ENCODE measurements at regions not wholly inside any gene's neighbourhood (a gene's known extent, or its start where the extent isn't known, plus 50 kb on each side); places are given as distances from the start of the nearest gene placed in this dataset.

DNA sequence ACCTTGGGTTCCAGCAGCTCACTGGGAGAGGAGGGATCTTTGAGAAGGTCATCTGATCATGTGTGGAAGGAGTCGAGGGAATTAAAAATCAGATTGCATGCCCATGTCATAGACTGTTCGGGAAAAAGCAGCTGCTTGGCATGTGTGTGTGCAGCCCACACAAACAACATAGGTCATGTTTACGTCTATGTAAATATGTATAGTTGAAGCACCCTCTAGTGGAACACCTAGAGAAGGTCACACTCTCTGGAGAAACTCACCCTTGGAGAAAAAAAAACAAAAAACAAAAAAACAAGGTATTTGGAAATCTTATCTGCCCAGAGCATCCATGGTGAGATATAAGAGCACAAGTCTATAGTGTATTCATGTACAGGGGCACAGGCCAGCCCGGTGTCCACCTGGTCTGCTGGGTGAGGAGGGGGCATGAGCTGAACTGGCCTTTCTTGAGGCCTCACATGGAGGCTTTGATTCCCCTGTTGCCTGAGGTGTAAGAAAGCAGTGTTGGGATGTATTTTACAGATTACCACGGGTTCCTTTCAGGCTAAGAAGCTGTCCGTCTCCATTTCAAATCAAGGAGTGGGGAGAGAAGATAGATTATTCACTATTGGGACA is 98.0 kb downstream of the NPY start:
- TF ChIP-seq REST (IDR thresholded peaks at IDR 0.05; ENCODE audit: insufficient read depth in 1 of 2, low read depth in 2 of 2, low read length in 2 of 2) (no peak), FOXP2 (optimal IDR thresholded peaks at IDR 0.05; ENCODE audit: borderline replicate concordance, extremely low read depth, extremely low read length, insufficient read depth) (no peak)

All from PFSK-1 (cell line).